Activated T-helper 1 cell treated with anti-CD3 and anti-CD28 coated beads, Interleukin-2, amount 50 U/mL, for 16 hours (primary cell): ENCODE measurements at regions not wholly inside any gene's neighbourhood (a gene's known extent, or its start where the extent isn't known, plus 50 kb on each side); places are given as distances from the start of the nearest gene placed in this dataset.
"Not testable (repeated sequence)": the region's sequence is repeated elsewhere in the genome, so short reads cannot be mapped to it uniquely, and the experiment has no call there.

Experiments used
- DNase-seq, 2 donors: peaks; one replicate each; pipeline ENCODE4 v3.0.0-alpha.2; 2020; ENCODE audit warnings: low read depth in 1 of 2, low spot score in 1 of 2

DNA sequence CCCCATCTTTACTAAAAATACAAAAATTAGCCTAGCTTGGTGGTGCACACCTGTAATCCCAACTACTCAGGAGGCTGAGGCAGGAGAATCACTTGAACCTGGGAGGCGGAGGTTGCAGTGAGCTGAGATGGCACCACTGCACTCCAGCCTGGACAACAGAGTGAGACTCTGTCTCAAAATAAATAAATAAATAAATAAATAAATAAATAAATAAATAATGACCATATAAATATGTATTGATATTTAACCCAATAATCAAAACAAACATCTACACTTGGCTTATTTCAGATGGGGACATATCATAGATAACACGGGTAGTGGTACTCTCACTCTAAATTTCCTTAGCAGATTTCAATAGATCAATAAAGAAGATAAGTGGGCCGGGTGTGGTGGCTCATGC is 1923.7 kb upstream of the AGA start:
- not testable (repeated sequence) for DNase-seq

DNA sequence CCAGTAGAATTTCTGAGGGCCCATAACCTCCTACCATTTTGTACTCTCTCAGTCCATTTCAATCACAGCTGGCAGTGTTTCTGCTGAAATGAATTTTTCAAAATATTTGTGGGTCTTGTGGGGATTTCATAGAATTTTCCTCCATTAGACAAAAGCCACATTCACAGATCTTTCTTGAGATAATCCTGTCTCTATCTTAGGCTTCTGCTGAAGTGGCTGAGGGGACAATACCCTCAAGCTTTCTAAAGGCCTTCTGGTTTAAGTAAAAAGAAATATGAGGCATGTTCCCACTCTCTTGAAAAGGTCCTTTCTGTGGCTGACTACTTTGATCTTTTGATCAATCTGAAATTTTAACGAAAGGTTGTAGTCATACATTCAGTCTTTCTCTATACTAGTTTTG is 1930.0 kb upstream of the AGA start:
- DNase-seq: no peak

DNA sequence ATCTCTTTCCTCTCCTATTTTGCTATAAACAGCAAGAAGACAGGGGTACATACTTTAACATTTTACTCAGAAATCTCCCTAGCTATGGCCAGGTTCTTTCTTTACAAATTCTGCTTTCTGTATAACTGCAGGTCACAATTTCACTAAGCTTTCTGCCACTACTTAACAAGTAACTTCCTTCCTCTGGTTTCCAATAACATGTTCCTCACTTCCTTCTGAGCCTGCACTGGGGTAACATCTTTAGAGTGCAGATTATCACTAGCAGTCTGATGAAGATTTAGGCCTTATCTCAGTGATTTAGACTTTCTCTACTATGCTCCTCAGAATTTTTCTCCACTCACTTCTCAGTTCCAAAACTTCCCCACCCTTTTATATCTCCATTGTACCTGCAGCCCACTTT is 1930.5 kb upstream of the AGA start:
- DNase-seq: no peak

GRCh38 chr4:179378847-179379246 is 1936.6 kb upstream of the AGA start:
- not testable (repeated sequence) for DNase-seq

GRCh38 chr4:179392787-179393186 is 1950.5 kb upstream of the AGA start:
- DNase-seq: no peak

DNA sequence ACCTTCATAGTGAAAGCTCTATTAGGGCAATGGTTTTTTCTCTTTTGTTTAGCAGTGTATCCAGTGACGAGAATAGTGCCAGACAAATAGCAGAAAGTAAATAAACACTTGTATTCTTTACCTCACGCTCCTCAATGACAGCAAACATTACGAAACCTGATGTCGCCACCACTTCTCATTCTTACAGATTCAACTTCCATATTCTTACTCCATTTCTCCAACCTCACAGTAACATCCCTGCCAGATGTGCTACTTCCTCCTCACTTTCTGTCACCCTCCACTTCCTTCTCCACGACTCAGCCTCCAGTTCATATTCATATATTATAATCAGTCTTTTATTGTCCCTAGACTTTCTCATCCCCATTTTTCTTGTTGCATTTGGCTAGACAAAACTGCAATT is 1956.2 kb upstream of the AGA start:
- DNase-seq: no peak

GRCh38 chr4:179399054-179399782 is 1957.0 kb upstream of the AGA start:
- DNase-seq: no peak

GRCh38 chr4:179415037-179415846 is 1973.0 kb upstream of the AGA start:
- DNase-seq: no peak

- no peak for DNase-seq
Measured at GRCh38 chr4:179415847-179416223, 1973.6 kb upstream of the AGA start.

GRCh38 chr4:179417357-179417756 is 1975.1 kb upstream of the AGA start:
- DNase-seq: no peak

DNA sequence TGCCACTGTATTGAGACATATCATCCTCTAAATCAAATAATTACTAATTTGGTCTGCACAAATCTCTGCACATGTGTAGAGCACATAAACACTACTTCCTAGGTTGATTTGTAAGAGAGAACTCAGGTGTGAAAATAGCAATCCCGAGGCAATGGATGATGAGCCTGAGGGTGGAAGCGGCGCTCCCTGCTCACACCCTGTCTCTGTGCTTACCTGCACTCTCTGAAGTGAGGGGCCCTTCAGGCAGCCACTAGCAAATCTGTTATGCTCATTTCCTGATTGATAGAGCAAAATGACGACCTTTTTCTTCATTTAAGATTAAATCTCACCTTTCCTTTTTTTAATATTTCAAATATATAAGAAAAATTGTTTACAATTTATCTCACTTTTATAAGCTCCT is 1995.7 kb upstream of the AGA start:
- no peak for DNase-seq

DNA sequence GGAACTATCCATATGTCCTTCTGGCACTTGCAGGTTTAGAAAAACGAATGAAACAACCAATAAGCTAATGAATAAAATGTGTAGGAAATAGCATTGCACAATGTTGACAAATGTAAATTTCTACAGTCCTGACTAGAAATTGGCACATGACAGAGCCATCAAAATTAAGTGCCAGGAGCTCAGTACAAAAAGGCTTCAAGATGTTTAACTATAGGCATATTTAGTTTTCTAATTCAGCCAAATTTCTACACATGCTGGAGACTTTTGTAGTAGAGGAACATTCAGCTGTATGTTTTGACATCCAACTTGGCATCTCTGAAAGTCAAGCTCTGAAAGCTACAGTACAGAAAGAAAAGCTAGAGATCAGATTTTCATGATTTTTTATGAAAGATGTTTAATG is 1999.4 kb upstream of the AGA start:
- no peak for DNase-seq

DNA sequence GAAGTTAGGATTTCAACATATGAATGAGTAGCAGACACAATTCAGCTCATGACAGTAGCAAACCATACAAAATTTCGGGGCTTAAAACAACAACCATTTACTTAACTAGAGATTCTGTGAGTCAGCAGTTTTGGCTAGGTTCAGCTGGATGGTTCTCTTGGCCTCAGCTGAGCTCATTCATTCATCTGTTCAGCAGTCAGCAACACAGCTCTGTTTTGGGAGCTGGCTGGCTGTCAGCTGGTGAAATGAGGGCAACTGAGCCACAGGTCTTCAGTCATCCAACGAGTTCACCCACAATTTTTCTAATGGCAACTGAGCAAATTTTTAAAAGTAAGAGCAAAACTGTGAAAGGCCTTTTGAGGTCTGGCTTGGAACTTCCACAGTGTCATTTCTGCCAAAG is 2005.1 kb upstream of the AGA start:
- DNase-seq: no peak

DNA sequence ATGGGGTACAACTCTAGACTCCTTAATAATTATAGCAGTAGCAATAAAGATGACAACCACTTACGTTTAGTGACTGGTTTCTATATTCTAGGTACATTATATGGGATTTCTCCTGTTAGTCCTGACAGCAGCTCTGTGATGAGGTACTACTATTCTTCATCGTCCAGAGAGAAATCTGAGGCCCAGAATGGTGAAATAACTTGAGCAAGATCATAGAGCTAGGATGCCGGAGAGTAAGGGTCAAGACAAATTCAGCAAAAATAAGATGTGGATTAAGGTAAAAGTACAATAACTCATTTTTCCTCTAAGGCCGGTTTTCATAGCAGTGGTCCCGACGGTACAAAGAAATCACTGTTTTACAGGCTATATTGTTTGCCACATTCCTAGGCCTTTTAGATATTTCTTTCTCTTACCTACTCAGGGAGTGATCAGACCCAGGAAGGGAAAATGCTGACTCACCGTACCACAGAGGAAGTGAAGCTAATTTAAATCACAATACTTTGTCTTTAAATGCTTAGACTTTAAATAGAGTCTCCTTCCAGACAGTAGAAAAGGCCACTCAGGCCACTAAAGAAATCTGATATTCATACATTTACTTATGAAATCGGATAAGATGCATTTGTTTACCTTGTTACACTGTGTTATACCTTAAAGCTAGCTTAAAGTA is 2023.0 kb upstream of the AGA start:
- no peak for DNase-seq

DNA sequence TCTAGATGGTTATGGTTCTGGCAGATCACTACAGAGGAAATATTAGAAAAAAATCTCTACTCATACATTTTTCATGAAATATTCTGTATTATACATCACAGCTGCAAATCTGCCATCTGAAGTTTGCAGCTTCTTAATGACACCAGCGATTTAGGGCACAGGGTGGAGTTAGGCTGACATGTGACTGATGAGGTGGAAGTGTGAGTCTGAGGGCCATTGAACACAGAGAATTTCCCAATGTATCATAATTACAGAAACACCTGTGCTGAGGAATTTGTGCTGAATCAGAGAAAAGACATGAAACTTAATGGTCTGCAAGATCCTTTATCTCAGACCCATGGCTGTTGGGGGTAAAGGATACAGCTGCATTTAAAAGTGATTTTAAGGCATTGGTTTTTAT is 2025.6 kb upstream of the AGA start:
- no peak for DNase-seq

- no peak for DNase-seq
Measured at GRCh38 chr4:179472164-179472563, 2029.9 kb upstream of the AGA start.

GRCh38 chr4:179478608-179479007 is 2036.4 kb upstream of the AGA start:
- DNase-seq: no peak

GRCh38 chr4:179485781-179486180 is 2043.5 kb upstream of the AGA start:
- DNase-seq: no peak

DNA sequence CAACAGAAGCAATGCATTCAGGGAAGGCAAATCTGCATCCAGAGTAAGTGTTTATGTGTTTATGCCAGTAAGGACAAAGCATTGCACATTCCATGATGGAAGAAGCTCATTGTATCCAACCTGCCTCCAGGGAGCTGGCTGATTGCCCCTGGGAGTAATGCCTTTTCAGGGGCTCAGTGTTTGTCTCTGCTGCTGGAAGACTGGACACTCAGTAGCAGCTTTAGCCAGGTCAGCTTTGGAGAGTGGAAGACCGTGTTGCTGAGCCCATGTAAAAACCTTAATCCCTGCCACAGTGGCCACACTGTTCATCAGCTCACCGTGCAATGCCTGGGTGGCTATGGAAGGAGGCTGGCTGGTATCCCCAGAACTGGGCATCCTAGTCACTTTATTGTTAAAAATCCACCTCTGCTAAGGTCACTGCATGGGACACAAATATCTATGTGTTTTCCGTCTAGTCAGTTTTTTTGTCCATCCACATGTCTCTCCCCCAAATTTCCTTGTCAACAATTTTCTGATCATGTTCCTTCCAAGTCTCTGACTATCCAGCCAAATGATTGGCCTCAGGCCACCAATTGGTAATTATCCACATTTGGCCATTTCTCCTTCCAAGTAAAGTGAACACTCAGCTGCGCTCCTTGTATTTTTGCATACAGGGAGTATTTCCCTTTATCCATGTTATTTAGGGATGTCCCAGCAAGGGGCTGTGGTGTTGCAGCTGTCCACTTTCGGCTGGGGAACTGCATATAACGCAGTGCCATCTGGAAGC is 2044.5 kb upstream of the AGA start:
- DNase-seq: no peak

DNA sequence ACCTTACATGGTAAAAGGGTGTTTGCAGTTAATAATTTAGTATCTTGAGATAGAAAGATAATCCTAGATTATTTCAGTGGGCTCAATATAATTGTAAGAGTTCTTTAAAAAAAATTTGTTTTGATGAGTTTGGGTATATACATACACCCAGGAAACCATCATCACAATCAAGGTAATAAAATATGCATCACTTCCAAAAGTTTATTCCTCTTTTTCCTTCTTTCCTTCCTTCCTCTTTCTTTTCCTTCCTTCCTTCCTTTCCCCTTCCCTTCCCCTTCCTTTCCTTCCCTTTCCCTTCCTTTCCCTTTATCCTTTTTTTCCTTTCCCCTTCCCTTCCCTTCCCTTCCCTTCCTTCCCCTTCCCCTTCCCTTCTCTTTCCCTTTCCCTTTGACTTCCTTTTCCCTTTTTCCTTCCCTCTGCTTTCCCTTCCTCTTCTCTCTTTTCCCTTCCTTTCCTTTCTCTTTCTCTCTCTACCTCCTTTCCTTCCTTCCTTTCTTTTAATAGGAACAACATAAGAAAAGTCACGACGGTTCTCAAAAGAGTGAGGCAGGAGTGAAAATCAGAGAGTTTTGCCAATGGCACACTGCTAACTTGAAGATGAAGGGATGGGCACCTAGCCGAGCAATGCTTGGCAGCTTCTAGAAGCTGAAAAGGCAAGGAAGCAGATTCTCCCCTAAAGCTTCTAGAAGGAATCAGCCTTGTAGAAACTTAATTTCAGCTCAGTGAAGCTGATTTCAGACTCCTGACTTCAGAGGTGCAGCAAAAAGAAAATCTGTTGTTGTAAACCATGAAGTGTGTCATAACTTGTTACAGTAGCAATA is 2050.2 kb upstream of the AGA start:
- DNase-seq: no peak

DNA sequence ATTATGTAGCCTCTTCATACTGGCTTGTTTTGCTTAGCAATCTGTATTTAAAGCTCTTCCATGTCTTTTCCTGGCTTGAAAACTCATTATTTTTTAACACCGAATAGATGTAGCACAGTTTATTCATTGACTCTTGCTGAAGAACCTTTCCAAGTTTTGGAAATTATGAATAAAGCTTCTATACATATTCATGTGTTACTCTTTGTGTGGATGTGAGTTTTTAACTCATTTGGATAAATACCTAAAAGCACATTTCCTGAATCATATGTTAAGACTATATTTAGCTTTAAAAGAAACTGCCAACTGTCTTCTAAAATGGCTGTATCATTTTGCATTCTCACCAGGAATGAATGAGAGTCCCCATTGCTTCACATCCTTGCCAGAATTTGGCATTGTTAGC is 2061.7 kb upstream of the AGA start:
- DNase-seq: no peak
